A673 (cell line): ENCODE measurements at regions not wholly inside any gene's neighbourhood (a gene's known extent, or its start where the extent isn't known, plus 50 kb on each side); places are given as distances from the start of the nearest gene placed in this dataset.

Experiments used
- BruUV-seq: library from RNA; stranded (reverse); fragments of 400-500 nt; replicated peaks from 2 replicates; lab custom pipeline; 2021; lab: Mats Ljungman, UMichigan
- CTCF ChIA-PET: fragments of 300-600 bp; sonication (Branson Sonifier 250); formaldehyde crosslinking; loops from one replicate; lab custom pipeline; 2022; ENCODE audit warnings: antibody characterized with exemption; lab: Charles Lee
- POLR2A ChIA-PET: fragments of 300-600 bp; sonication (Branson Sonifier 250); formaldehyde crosslinking; loops from one replicate; lab custom pipeline; 2022; ENCODE audit warnings: antibody characterized with exemption; ENCODE audit not compliant: low non-redundant PET; lab: Charles Lee
- DNase-seq: peaks from one replicate; pipeline ENCODE4 v3.0.0-alpha.2; 2015; ENCODE audit warnings: low spot score
- H3K27ac ChIP-seq: fragments of 200-600 bp; sonication (generic); 2 replicates; pipeline ENCODE4 v1.5.1; 2016; ENCODE audit warnings: mixed run types, low read depth, mild to moderate bottlenecking, mixed read lengths, antibody characterized with exemption, low read length; ENCODE audit not compliant: poor library complexity, severe bottlenecking
- H3K27me3 ChIP-seq: fragments of 200-600 bp; sonication (generic); replicated peaks from 2 replicates; pipeline ENCODE4 v1.6.1; 2017; ENCODE audit warnings: mixed run types, low read depth, mild to moderate bottlenecking, mixed read lengths, antibody characterized with exemption, low read length; ENCODE audit not compliant: insufficient read depth, poor library complexity
- H3K36me3 ChIP-seq: fragments of 200-600 bp; sonication (generic); 2 replicates; pipeline ENCODE4 v1.6.1; 2016; ENCODE audit warnings: mixed run types, mild to moderate bottlenecking, mixed read lengths, antibody characterized with exemption, low read length; ENCODE audit not compliant: insufficient read depth, poor library complexity, severe bottlenecking
- H3K4me1 ChIP-seq: fragments of 200-600 bp; sonication (generic); 2 replicates; pipeline ENCODE4 v1.6.1; 2017; ENCODE audit warnings: mixed run types, mild to moderate bottlenecking, mixed read lengths, antibody characterized with exemption, low read length; ENCODE audit not compliant: insufficient read depth, poor library complexity, severe bottlenecking
- H3K4me3 ChIP-seq: fragments of 200-600 bp; sonication (generic); 2 replicates; pipeline ENCODE4 v1.5.1; 2016; ENCODE audit warnings: low read depth, mixed run types, mild to moderate bottlenecking, mixed read lengths, low read length; ENCODE audit not compliant: poor library complexity, severe bottlenecking
- H3K9me3 ChIP-seq: fragments of 200-600 bp; sonication (generic); 2 replicates; pipeline ENCODE4 v1.6.1; 2016; ENCODE audit warnings: mixed run types, low read depth, mild to moderate bottlenecking, mixed read lengths, antibody characterized with exemption, low read length; ENCODE audit not compliant: poor library complexity, severe bottlenecking
- CTCF ChIP-seq: fragments of 300-800, 200-600 bp; sonication (generic); conservative IDR thresholded peaks from 2 replicates; pipeline ENCODE4 v1.5.1; 2017; ENCODE audit warnings: low read depth, mild to moderate bottlenecking, antibody characterized with exemption, low read length, moderate library complexity, mixed read lengths
- EZH2 ChIP-seq: fragments of 200-600 bp; sonication (generic); IDR thresholded peaks from 2 replicates; pipeline ENCODE4 v1.6.1; 2017; ENCODE audit warnings: borderline replicate concordance, low read depth, mild to moderate bottlenecking, mixed read lengths, antibody characterized with exemption, low read length; ENCODE audit not compliant: poor library complexity, severe bottlenecking
- intact Hi-C: fragments of 100-400 bp; cut with micrococcal nuclease; formaldehyde crosslinking; loops from one replicate; pipeline ENCODE4 v1.10.0; 2022; ENCODE audit not compliant: unreplicated experiment

GRCh38 chr6:48814957-48815356 is 648.1 kb downstream of the MMUT start:
- ChIA-PET POLR2A (no interaction called here), CTCF (no interaction called here)
- TF ChIP-seq EZH2 (no peak), CTCF (no peak)
- no peak overlapping the region for H3K27ac ChIP-seq
- no peaks in the 10 kb centered on the region for H3K9me3 ChIP-seq
- no TSS peak for BruUV-seq
- no peak for DNase-seq
- intact Hi-C loops = no loop called here
- no peaks in the 10 kb centered on the region for H3K36me3 ChIP-seq
- no peak overlapping the region for H3K4me3 ChIP-seq
- no peaks in the 10 kb centered on the region for H3K27me3 ChIP-seq
- H3K4me1 ChIP-seq = no peaks in the 10 kb centered on the region

GRCh38 chr6:48813836-48814235 is 649.2 kb downstream of the MMUT start:
- no peak for TF ChIP-seq CTCF
- TF ChIP-seq EZH2 = no peak
- no peak overlapping the region for H3K27ac ChIP-seq
- no TSS peak for BruUV-seq
- H3K27me3 ChIP-seq = no peaks in the 10 kb centered on the region
- ChIA-PET POLR2A (no interaction called here), CTCF (no interaction called here)
- intact Hi-C loops = no loop called here
- H3K9me3 ChIP-seq = no peaks in the 10 kb centered on the region
- no peak for DNase-seq
- H3K4me3 ChIP-seq = no peak overlapping the region
- no peaks in the 10 kb centered on the region for H3K4me1 ChIP-seq
- H3K36me3 ChIP-seq = no peaks in the 10 kb centered on the region

GRCh38 chr6:48809700-48810099 is 653.4 kb downstream of the MMUT start:
- intact Hi-C loops = no loop called here
- Histone ChIP-seq H3K36me3 (no peaks in the 10 kb centered on the region), H3K4me1 (no peaks in the 10 kb centered on the region), H3K27ac (no peak overlapping the region), H3K4me3 (no peak overlapping the region), H3K27me3 (no peaks in the 10 kb centered on the region), H3K9me3 (no peaks in the 10 kb centered on the region)
- ChIA-PET POLR2A (interaction anchor here (0.7 kb wide), 1 partner anchor 457 kb away, joined by 4 read pairs; no protein-coding TSS in a partner anchor), CTCF (no interaction called here)
- no peak for DNase-seq
- no peak for TF ChIP-seq EZH2
- no peak for TF ChIP-seq CTCF
- BruUV-seq = no TSS peak
